Activated B cell treated with CpG ODN at 0.5 μM for 24 hours (primary cell): ENCODE measurements at regions not wholly inside any gene's neighbourhood (a gene's known extent, or its start where the extent isn't known, plus 50 kb on each side); places are given as distances from the start of the nearest gene placed in this dataset.
A peak's percentile ranks its signal among the peaks of the same experiment; 100 is the strongest.

ENCODE experiments used
- ATAC-seq: fragments of 200-7000 bp; cut with Tn5 transposase; one replicate; pipeline ENCODE4 v1.10.0; 2021; ENCODE audit warnings: low read depth, mild to moderate bottlenecking, moderate library complexity
- CTCF ChIA-PET: fragments of 350-600 bp; sonication (Branson Sonifier 250); formaldehyde crosslinking; loops from one replicate; lab custom pipeline; 2021; ENCODE audit warnings: antibody characterized with exemption; lab: Charles Lee
- POLR2A ChIA-PET: fragments of 350-600 bp; sonication (Branson Sonifier 250); formaldehyde crosslinking; loops from one replicate; lab custom pipeline; 2021; ENCODE audit warnings: antibody characterized with exemption; lab: Charles Lee
- DNase-seq: peaks from one replicate; pipeline ENCODE4 v3.0.0; 2022
- H3K27ac Mint-ChIP-seq: one replicate; pipeline ENCODE4 v1.8.0; 2020; ENCODE audit warnings: mixed read lengths
- H3K27me3 Mint-ChIP-seq: one replicate; pipeline ENCODE4 v1.8.0; 2021; ENCODE audit warnings: mixed read lengths
- H3K36me3 Mint-ChIP-seq: one replicate; pipeline ENCODE4 v1.8.0; 2021; ENCODE audit warnings: low read depth, mixed read lengths
- H3K4me1 Mint-ChIP-seq: one replicate; pipeline ENCODE4 v1.8.0; 2021; ENCODE audit warnings: mixed read lengths
- H3K4me3 Mint-ChIP-seq: one replicate; pipeline ENCODE4 v1.8.0; 2020; ENCODE audit warnings: mild to moderate bottlenecking, mixed read lengths
- H3K9me3 Mint-ChIP-seq: one replicate; pipeline ENCODE4 v1.8.0; 2020; ENCODE audit warnings: mixed read lengths
- intact Hi-C: fragments of 100-400 bp; cut with micrococcal nuclease; formaldehyde crosslinking; loops from one replicate; pipeline ENCODE4 v1.15.1; 2024
- TF ChIP-seq, protein P1 (sequence below): fragments of 200-600 bp; IDR thresholded peaks from one replicate; pipeline ENCODE4 v1.8.0; 2022; ENCODE audit warnings: antibody characterized with exemption, mild to moderate bottlenecking

DNA sequence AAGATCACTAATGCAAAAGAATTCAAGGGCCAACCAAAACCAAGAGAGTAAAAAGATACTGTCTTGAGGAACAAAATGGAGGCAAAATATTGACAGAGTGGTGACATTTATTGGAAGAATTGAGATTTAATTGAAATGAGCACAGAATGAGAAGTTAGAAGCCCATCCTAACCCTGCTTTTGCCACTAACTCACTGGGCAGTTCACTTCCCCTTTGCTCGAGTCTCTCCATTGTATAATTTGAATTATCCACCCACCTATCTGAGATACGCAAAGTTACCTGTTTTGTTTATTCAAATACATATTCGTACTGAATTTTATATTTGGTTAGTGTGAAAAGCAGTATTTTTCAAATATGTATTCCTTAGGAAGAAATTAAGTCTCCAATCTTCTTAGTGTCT lies 204.5 kb upstream of the PRDM1 start:
- Mint-ChIP-seq H3K4me3 (no peak overlapping the region), H3K36me3 (no peaks in the 10 kb centered on the region), H3K9me3 (no peaks in the 10 kb centered on the region), H3K4me1 (peaks cover 52% of the 10 kb centered on the region), H3K27ac (no peak overlapping the region), H3K27me3 (no peaks in the 10 kb centered on the region)
- ATAC-seq: no peak
- no peak for DNase-seq
- ChIA-PET CTCF (no interaction called here), POLR2A (no interaction called here)
- intact Hi-C loops: loop anchor here (2.0 to 5.0 kb wide), 4 partner anchors 19 to 441 kb away; partner anchors contain the start of gene PRDM1
- TF ChIP-seq, protein P1, sequence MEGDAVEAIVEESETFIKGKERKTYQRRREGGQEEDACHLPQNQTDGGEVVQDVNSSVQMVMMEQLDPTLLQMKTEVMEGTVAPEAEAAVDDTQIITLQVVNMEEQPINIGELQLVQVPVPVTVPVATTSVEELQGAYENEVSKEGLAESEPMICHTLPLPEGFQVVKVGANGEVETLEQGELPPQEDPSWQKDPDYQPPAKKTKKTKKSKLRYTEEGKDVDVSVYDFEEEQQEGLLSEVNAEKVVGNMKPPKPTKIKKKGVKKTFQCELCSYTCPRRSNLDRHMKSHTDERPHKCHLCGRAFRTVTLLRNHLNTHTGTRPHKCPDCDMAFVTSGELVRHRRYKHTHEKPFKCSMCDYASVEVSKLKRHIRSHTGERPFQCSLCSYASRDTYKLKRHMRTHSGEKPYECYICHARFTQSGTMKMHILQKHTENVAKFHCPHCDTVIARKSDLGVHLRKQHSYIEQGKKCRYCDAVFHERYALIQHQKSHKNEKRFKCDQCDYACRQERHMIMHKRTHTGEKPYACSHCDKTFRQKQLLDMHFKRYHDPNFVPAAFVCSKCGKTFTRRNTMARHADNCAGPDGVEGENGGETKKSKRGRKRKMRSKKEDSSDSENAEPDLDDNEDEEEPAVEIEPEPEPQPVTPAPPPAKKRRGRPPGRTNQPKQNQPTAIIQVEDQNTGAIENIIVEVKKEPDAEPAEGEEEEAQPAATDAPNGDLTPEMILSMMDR: no peak

DNA sequence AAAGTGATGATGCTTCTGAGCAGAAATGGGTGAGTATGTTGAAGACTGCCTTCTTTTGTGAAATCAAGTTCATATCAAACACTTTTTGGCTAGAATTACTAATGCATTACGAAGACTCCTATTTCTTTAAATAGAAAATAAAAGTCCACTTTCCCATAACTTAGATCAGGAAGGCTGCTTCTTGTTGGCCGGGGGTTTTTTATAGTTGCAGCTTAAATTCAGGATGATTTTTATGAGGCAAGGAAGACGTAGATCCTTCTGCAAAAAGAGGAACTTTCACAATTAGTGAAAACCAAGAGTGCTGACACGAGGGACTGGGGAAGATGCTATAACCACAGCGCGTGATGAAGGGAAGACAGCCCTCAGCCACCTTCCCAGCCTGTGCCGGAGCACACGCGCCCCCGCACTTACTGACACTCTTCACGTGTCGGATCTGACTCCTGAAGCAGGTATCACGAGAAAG lies 206.1 kb upstream of the PRDM1 start:
- H3K36me3 Mint-ChIP-seq: no peaks in the 10 kb centered on the region
- no peaks in the 10 kb centered on the region for H3K27me3 Mint-ChIP-seq
- intact Hi-C loops: loop anchor here (1.0 to 5.0 kb wide), 5 partner anchors 10 to 442 kb away; partner anchors contain the start of gene PRDM1
- CTCF ChIA-PET: no interaction called here
- H3K4me1 Mint-ChIP-seq: peaks cover 66% of the 10 kb centered on the region
- DNase-seq: no peak
- ATAC-seq: peak; percentile 63
- peak overlapping the region; percentile 61 for H3K27ac Mint-ChIP-seq
- POLR2A ChIA-PET: interaction anchor here (0.6 to 1.8 kb wide), 4 partner anchors 14 to 477 kb away, joined by 3 to 6 read pairs (median 4); partner anchors contain the start of genes PRDM1 and PREP
- TF ChIP-seq, protein P1: no peak
- H3K4me3 Mint-ChIP-seq: peak overlapping the region; percentile 52
- no peaks in the 10 kb centered on the region for H3K9me3 Mint-ChIP-seq

DNA sequence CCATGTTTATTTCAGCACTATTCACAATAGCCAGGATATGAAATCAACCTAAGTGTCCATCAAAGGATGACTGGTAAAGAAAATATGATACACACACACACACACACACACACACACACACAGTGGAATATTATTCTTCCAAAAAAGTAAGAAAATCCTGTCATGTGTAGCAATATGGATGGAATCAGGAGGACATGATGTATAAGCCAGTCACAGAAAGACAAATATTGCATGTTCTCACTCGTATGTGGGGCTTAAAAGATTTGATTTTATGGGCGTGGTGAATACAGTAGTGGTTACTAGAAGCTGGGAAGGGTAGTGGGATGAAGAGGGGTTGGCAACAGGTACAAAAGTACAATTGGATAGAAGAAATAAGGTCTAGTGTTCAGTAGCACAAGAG lies 207.0 kb upstream of the PRDM1 start:
- Mint-ChIP-seq H3K9me3 (no peaks in the 10 kb centered on the region), H3K27ac (no peak overlapping the region), H3K4me3 (no peak overlapping the region), H3K27me3 (no peaks in the 10 kb centered on the region), H3K4me1 (peaks cover 64% of the 10 kb centered on the region), H3K36me3 (no peaks in the 10 kb centered on the region)
- POLR2A ChIA-PET: interaction anchor here (0.6 to 1.8 kb wide), 2 partner anchors 16 to 113 kb away, joined by 3 to 6 read pairs; no protein-coding TSS in a partner anchor
- DNase-seq (no peak), ATAC-seq (no peak)
- TF ChIP-seq, protein P1: no peak
- intact Hi-C loops: no loop called here
- CTCF ChIA-PET: no interaction called here

DNA sequence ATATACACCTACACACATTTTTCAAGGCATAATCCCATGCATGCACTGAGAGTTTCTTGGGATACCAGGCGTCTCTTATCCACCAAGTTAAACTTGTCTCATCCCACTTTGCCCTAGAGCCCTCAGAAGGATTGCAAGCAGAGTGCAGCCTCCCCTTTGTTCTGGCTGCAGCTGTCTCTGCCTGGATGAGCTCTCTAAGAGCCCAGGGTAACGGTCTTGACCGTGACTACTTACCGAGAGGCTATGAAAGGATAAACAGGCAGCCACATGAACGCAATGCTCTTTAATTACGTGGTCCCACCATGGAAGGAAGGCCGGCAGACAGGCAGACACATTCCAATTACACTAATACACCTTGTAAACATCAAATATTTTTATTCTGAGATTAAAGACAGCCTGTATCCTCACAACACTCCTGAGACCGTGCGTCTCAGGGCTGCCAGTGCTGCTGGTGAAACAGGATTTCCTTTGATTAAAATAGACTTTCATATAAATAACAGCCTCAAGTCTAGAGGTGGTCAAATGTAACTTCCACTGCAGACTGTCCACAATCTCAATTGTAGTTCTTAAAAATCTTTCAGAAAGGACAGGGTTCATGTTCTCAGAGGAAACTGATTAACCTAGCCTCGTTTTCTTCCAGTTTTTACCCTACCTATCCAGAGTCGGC lies 210.0 kb upstream of the PRDM1 start:
- peaks cover 62% of the 10 kb centered on the region for H3K4me1 Mint-ChIP-seq
- H3K9me3 Mint-ChIP-seq: no peaks in the 10 kb centered on the region
- DNase-seq (no peak), ATAC-seq (no peak)
- CTCF ChIA-PET: no interaction called here
- H3K27ac Mint-ChIP-seq: peak overlapping the region; percentile 42
- intact Hi-C loops: no loop called here
- no peaks in the 10 kb centered on the region for H3K36me3 Mint-ChIP-seq
- H3K27me3 Mint-ChIP-seq: peaks cover 3% of the 10 kb centered on the region
- peak overlapping the region; percentile 42 for H3K4me3 Mint-ChIP-seq
- POLR2A ChIA-PET: no interaction called here
- TF ChIP-seq, protein P1: no peak

DNA sequence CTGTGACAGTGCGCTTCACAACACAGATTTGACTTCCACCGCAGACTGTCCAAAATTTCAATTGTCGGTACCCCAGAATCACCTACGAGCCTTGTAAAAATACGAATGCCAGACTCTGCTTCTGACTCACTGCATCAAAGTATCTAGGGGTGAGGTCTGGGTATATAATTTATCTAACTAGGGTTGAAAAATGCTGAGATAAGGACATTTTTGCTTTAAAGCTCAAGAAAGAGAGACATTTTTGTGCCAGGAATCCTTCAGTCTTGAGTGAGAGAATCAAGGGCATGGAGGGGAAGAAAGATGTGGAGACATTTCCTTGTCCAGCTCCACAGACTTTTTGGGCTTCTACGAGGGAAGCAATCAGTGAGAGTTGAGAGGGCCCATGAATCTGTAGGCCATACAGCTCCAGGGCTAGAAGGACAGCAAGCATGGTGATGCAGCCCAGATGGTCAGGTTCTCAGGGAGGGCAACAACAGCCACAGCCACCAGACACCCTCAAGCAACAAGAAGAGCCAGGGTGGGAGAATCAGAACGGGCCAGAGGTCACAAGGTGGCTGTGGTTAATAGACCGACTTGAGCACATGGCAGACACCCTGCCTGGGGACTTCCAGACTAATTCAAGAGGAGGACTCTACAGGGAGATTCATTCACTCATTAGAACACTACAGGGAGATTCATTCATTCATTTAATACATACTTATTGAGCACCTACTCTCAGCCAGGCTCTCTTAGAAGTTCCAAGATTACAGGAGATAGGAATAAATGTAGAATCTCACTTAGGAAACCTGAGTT lies 211.1 kb upstream of the PRDM1 start:
- peaks cover 57% of the 10 kb centered on the region for H3K4me1 Mint-ChIP-seq
- DNase-seq (no peak), ATAC-seq (peak; percentile 54)
- intact Hi-C loops: no loop called here
- H3K9me3 Mint-ChIP-seq: no peaks in the 10 kb centered on the region
- H3K27ac Mint-ChIP-seq: peak overlapping the region; percentile 57
- ChIA-PET POLR2A (no interaction called here), CTCF (no interaction called here)
- no peaks in the 10 kb centered on the region for H3K36me3 Mint-ChIP-seq
- H3K4me3 Mint-ChIP-seq: no peak overlapping the region
- TF ChIP-seq, protein P1: no peak
- H3K27me3 Mint-ChIP-seq: peaks cover 3% of the 10 kb centered on the region
